WERI-Rb-1 (cell line): ENCODE measurements at regions not wholly inside any gene's neighbourhood (a gene's known extent, or its start where the extent isn't known, plus 50 kb on each side); places are given as distances from the start of the nearest gene placed in this dataset.

Experiments used
- DNase-seq: peaks from one replicate; pipeline ENCODE4 v3.0.0-alpha.2; 2020
- H3K27ac ChIP-seq: fragments of 250-450 bp; sonication (Bioruptor Pico); 2 replicates; pipeline ENCODE4 v1.5.1; 2020; ENCODE audit warnings: mild to moderate bottlenecking, moderate library complexity
- H3K27me3 ChIP-seq: fragments of 250-450 bp; sonication (Bioruptor Pico); 2 replicates; pipeline ENCODE4 v1.5.1; 2021; ENCODE audit warnings: mild to moderate bottlenecking, low read depth, moderate library complexity; ENCODE audit not compliant: insufficient read depth, severe bottlenecking
- H3K36me3 ChIP-seq: fragments of 250-450 bp; sonication (Bioruptor Pico); 2 replicates; pipeline ENCODE4 v1.5.1; 2020; ENCODE audit warnings: mild to moderate bottlenecking, moderate library complexity
- H3K4me3 ChIP-seq: 2 replicates; pipeline ENCODE4 v1.5.1; 2011; ENCODE audit warnings: low read depth, mild to moderate bottlenecking, control low read depth, low read length
- H3K9me3 ChIP-seq: fragments of 250-450 bp; sonication (Bioruptor Pico); 2 replicates; pipeline ENCODE4 v1.5.1; 2021; ENCODE audit warnings: mild to moderate bottlenecking, moderate library complexity; ENCODE audit not compliant: severe bottlenecking
- CTCF ChIP-seq: IDR thresholded peaks from 2 replicates; pipeline ENCODE4 v1.5.1; 2011; ENCODE audit warnings: low read depth, mild to moderate bottlenecking, control low read depth, inconsistent platforms, low read length

DNA sequence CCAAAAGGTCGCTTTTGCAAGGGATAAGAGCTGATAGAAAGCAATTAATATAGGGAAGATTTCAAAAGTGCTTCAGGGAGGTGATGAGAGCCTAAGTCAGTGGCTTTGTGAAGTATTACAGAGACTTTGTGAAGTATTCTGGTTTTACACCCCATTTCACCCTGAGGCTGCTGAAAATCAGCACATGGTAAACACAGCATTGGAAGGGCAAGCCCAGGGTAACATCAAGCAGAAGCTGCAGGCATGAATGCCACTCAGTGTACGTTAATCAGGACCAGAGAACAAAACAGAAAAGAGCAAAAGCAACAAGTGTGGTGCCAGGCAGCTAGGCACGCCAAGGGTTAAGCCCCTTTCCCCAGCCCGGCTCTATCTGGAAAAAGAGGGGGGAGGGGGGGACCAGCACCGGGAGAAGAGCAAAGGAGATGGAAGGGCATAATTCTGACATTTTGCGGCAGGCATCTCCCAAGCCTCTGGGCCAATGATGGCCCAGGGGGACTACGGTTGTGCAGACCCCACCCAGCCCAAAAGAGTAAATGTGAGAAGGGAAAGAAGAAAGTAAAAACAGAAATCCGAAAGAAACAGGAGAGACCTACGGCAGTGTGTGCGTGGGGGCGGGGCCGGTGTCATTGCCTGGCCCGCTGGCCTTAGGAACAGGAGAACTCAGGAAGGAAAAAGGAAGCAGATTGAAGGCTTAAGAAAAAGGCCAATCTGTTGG is 58.9 kb downstream of the DHRS2 start:
- Histone ChIP-seq H3K27me3 (no peaks in the 10 kb centered on the region), H3K27ac (peak overlapping the region; percentile 88), H3K9me3 (peaks cover 6% of the 10 kb centered on the region), H3K36me3 (peaks cover 8% of the 10 kb centered on the region), H3K4me3 (peak overlapping the region; percentile 45)
- DNase-seq: peak; percentile 75
- TF ChIP-seq CTCF: no peak

GRCh38 chr14:23695664-23695999 is 59.5 kb downstream of the DHRS2 start:
- Histone ChIP-seq H3K4me3 (peak overlapping the region; percentile 45), H3K9me3 (peaks cover 2% of the 10 kb centered on the region), H3K36me3 (peaks cover 3% of the 10 kb centered on the region), H3K27ac (peak overlapping the region; percentile 88), H3K27me3 (no peaks in the 10 kb centered on the region)
- TF ChIP-seq CTCF: no peak
- DNase-seq: peak; percentile 84

DNA sequence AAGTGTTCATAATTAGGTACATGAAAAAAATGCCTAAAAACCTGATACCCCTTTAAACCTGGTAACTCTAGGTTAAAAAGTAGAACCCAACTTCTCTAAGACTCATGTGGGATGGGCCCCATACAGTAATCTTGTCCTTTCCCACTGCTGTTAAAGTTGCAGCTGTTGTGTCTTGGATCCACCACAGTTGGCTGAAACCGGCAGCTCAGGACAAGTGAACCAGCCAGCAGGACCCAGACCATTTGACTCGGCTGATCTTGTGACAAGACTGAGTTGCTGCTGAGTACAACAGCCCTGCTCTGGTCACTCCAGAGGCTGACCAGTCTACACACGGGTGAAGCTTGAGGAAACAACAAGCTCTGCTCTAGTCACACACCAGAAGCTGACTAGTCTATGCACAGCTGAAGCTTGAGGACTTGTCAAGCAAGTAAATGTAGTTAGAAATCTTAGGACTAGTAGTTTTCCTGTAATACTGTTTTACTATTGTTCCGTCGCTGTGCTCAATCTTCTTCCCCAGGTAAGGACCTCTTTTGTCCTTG is 60.6 kb downstream of the DHRS2 start:
- DNase-seq: no peak
- Histone ChIP-seq H3K27ac (no peak overlapping the region), H3K36me3 (no peaks in the 10 kb centered on the region; the same call in 1 of the 2 replicates), H3K27me3 (no peaks in the 10 kb centered on the region), H3K9me3 (no peaks in the 10 kb centered on the region), H3K4me3 (no peak overlapping the region)
- no peak for TF ChIP-seq CTCF

DNA sequence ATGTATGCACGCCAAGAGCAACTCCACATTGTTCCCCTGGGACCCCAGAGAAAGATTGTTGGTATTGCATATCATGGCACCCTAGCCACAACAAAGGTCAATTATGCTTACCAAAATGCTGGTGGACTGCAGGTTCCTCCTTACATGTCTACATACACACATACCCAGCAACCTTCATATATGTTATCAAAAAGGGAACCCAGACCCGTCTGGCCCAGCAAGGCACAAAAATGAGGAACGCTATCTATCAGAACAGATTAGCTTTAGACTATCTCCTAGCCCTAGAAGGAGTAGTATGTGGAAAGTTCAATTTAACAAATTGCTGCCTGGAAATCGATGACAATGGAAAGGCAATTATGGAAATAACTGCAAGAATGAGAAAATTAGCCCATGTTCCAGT is 61.5 kb downstream of the DHRS2 start:
- Histone ChIP-seq H3K9me3 (no peaks in the 10 kb centered on the region), H3K27ac (no peak overlapping the region), H3K36me3 (no peaks in the 10 kb centered on the region; the same call in 1 of the 2 replicates), H3K27me3 (no peaks in the 10 kb centered on the region), H3K4me3 (no peak overlapping the region)
- TF ChIP-seq CTCF: no peak
- no peak for DNase-seq

GRCh38 chr14:23702656-23703426 is 66.7 kb downstream of the DHRS2 start:
- Histone ChIP-seq H3K9me3 (peaks cover 15% of the 10 kb centered on the region), H3K4me3 (no peak overlapping the region), H3K27ac (no peak overlapping the region), H3K36me3 (no peaks in the 10 kb centered on the region), H3K27me3 (no peaks in the 10 kb centered on the region)
- TF ChIP-seq CTCF: no peak
- no peak for DNase-seq
